Stimulated activated CD4-positive, alpha-beta T cell treated with anti-CD3 and anti-CD28 coated beads, Interleukin-1b, Interleukin-23, amount 100 ng/mL, for 1 hour (primary cell): ENCODE measurements at regions not wholly inside any gene's neighbourhood (a gene's known extent, or its start where the extent isn't known, plus 50 kb on each side); places are given as distances from the start of the nearest gene placed in this dataset.

ENCODE experiments used
- DNase-seq, 2 donors: peaks; one replicate each; pipeline ENCODE4 v3.0.0-alpha.2; 2020; ENCODE audit warnings: low read depth in 2 of 2

GRCh38 chr1:58997637-58998036 is 213.8 kb upstream of the JUN start:
- DNase-seq: no peak

DNA sequence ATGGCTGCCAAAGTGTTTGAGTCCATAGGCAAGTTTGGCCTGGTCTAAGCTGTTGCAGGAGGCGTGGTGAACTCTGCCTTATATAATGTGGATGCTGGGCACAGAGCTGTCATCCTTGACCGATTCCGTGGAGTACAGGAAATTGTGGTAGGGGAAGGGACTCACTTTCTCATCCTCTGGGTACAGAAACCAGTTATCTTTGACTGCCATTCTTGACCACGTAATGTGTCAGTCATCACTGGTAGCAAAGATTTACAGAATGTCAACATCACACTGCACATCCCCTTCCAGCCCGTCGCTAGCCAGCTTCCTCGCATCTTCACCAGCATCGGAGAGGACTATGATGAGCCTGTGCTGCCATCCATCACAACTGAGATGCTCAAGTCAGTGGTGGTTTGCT is 215.8 kb upstream of the JUN start:
- no peak for DNase-seq

DNA sequence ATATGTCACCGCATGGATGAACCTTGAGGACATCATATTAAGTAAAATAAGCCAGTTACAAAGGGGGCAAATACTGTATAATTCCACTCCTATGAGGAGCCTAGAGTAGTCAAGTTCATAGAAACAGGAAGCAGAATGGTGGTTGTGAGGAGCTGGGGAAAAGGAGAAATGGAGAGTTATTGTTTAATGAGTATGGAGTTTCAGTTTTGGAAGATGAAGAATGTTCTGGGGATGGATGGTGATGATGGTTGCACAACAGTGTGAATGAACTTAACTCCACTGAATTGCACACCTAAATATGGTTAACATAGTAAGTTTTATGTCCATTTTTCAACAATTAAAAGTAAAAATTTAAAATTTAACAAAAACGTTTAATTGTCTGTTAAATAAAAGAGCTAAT is 220.9 kb upstream of the JUN start:
- DNase-seq: no peak

- no peak for DNase-seq
Observed at GRCh38 chr1:59005491-59006288, 221.8 kb upstream of the JUN start.

DNA sequence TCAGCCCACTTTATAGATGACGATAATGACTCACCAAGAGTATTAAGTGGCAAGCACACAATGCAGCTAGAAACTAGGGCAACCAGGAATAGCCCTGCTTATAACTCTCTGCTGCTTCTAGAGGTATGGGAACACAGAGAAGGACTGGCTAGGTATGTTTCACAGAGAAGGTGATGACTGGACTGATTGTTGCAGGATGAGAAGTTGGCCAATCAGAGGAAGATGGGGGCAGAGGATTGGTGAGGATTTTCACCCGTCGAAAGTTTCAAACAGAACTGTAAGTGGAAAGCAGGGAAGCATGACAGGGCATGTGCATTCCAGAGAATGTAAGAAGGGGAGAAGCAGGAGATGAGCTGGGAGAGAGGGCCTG is 222.4 kb upstream of the JUN start:
- no peak for DNase-seq

DNA sequence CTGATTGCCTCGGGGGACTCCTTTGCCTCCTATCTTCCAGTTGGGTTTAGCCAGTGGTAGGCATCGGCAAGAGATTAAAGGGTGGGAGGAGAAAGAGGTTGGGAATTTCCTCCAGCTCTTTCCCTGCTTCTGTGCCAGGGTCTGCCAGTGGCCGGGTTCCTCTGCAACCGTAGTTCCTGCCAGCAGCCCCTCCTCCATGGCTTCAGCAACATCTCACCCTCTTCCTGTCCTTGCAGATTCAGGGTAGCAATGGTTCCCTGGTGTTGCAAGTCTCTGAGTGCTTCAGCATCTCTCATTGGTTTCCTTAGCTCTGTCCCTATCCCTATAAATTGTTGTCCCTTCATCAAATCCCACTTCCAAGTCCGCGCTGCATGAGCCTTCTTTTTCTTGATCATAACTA is 223.1 kb upstream of the JUN start:
- no peak for DNase-seq

GRCh38 chr1:59007429-59007819 is 223.6 kb upstream of the JUN start:
- no peak for DNase-seq

DNA sequence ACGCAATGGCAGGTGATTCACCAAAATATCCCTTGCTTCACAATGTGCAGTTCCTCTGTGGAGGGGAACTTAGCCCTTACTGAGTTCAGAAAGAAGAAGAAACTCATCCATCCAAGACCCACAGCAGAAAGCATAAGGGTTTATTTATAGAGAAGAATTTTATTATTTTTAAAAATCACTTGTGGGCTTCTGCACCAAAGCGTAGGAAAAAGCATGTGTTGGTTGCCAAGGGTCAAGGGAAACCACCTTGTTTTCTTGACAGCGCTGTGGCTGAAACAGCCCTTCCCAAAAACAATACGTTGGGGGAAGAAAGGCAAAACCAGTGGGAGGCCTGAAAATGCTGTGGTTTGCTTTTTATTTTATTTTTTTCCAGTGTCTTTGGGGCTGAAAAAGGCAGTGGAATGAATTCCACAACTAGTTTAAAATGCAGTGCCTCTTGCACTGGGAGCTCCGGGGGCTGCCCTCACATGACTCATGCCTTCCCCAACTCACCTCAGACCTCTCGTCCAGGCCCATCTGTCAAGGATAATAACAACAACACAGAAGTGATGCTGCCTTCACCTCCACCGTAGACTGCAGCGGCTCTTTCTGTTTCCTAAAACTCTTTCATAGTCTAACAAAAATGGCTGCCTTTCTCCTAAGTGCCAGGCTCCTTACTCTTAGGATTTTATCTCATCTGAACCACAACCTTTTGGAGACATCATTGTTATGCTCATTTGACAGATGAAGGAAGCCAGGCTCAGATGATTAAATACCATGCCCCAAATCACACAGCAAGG is 224.2 kb upstream of the JUN start:
- no peak for DNase-seq

DNA sequence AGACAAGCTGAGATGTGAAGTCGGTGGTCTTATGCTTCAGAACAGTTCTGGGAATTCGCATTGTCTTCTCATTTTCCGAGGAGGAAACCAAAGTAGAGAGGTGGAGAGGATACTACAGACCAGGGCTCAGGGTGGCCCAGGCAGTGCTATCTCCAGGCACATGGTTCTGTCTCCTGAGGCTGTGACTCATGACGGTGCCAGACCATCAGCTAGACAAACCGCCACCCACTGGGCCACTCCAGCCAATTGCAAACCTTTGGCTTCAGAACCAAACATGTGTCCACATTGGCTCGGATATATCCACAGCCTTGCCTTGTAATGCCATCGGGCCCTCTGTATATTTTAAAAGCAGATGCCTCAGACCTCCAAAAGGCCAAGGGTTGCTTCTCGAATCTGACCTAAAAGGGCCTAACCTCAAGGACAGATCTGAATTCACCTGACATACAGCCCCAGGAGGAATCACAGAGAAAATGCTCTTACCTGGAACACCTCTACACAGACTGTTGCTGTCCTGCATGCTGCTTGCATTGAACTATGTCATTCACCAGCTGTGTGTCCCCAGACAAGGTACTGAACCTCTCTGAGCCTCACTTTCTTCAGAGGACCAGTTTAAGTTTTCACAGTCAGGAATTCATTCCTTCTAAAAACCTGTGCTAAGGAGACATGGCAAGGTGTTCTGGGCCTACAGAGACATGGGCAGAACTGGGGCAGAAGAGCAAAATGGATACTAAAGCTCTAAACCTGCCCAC is 224.9 kb upstream of the JUN start:
- no peak for DNase-seq

DNA sequence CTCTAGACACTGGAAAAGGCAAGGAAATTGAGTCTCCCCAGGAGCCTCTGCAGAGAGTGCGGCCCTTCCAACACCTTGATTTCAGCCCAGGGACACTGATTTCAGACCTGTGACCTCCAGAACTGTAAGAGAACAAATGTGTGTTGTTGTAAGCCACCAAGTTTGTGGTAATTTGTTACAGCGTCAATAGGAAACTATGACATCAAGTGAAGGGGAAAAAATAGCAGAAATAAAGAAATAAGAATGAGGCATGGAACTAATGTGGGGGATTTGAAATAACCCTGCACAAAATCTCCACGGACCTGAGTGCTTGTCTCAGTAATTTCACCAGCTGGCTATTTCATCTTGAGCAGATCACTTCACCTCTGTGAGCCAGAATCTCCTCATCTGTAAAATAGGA is 227.8 kb upstream of the JUN start:
- DNase-seq: no peak

DNA sequence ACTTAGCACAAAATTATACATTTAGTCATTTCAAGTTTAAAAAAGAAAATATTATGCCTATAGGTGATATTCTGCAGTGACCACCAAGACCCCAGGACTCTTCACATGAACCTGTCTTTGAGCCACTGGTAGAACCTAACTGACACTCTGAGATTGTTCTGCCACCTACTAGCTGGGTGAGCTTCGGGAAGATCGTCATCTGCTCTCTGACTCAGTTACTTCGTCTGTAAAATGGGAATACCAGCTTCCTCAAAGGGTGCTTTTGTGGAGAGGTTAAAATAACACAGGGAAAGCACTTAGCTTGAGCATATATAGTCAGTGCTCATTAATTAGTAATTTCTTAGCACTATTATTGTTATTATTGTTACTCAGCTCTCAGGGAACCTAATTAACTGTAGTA is 228.5 kb upstream of the JUN start:
- DNase-seq: no peak

- DNase-seq: no peak
Observed at GRCh38 chr1:59013276-59013927, 229.6 kb upstream of the JUN start.

GRCh38 chr1:59013928-59014279 is 230.1 kb upstream of the JUN start:
- DNase-seq: no peak

DNA sequence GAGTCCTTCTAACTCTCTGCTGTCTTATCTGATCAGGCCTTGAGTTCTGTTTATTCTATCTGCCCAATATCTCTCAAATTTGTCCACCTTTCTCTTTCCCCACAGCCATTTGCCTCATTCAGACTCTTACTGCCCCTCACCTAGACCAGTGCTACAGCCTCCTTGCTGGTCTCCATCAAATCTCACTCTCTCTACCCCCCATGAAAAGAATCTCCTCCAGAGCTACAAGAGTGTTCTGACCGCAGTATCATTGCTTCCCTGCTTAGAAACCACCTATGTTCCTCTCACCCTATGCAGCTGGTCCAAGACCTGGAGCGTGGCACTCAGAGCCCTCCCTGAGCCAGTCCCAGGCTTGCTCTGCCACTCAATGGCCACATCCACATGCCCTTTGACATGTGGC is 231.0 kb upstream of the JUN start:
- no peak for DNase-seq

- DNase-seq: no peak
Observed at GRCh38 chr1:59015708-59016107, 231.9 kb upstream of the JUN start.

DNA sequence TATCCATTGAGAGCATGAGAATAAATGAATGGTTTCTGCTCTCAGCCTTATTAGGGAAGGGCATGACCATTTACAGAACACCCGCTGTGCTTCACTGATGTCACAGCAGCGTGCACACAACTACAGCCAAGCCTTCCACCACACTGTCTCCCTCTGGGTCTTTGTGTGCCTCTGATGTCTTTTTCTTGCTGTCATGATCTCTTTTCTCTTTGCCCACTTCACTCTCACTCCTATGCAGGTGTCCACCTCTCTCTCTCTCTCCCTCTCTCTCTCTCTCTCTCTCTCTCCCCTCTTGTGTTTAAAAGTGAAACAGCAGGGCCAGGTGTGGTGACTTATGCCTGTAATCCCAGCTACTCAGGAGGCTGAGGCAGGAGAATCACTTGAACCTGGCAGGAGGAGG is 232.5 kb upstream of the JUN start:
- no peak for DNase-seq

GRCh38 chr1:59017501-59018231 is 233.8 kb upstream of the JUN start:
- no peak for DNase-seq

DNA sequence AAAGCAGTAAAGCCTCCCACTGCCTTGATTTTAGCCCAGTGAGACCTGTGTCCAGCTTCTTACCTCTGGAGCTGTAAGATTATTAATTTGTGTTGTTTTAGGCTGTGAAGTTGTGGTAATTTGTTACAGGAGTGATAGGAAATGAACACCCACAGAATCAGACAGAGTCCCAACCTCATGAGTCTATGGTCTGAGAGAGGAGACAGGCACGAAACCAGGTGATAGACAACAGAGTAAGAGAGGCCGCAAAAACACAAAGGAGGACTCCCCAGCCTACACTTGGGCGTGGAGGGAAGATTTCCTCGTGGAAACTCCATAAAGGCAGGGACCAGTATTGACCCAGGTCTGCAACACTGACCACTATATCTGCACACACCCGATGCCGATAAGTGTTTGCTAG is 234.6 kb upstream of the JUN start:
- no peak for DNase-seq

DNA sequence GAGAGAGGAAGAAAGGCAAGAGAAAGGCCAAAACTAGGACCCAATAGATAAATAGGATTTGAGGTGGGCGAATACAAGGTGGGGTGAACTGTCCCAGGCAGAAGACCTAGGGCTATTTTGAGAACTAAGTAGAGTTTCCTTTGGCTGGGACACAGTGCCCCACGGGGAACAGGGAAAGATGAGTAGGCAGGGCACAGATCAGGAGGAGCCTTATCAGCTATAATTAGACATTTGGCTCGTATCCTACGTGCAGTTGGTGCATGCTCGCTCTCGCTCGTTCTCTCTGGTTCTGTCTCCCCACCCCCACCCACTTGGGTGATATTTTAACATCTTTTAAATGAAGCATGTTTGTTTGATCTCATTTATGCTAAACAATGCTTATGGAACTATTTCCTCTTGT is 235.0 kb upstream of the JUN start:
- DNase-seq: no peak

GRCh38 chr1:59020151-59020997 is 236.5 kb upstream of the JUN start:
- DNase-seq: peak in 1 of 2 donors; percentile 2

DNA sequence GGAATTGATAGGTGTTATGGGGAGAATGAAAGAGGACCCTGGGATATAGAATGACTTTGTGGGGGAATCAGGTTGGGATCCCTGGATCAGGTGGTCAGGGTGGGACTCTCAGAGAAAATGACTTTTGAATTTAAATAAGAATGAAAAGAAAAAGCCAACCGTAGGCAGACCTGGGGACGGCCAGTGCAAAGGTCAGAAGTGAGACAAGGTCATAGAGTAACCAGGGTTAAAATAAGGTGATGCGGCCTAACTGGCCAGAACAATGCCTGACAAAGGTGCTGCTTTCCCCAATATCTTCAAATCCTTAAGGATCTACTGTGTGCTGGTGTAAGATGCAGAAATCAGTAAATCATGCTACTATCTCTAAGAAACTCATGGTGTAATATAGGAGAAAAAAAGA is 238.4 kb upstream of the JUN start:
- DNase-seq: no peak
